CD4-positive, alpha-beta T cell (primary cell): ENCODE measurements at regions not wholly inside any gene's neighbourhood (a gene's known extent, or its start where the extent isn't known, plus 50 kb on each side); places are given as distances from the start of the nearest gene placed in this dataset.

Experiments used
- ATAC-seq: fragments of 200-7000 bp; cut with Tn5 transposase; one replicate; pipeline ENCODE4 v1.10.0; 2022; ENCODE audit warnings: mild to moderate bottlenecking; ENCODE audit not compliant: poor library complexity
- CTCF ChIA-PET: fragments of 350-600 bp; sonication (Branson Sonifier 250); formaldehyde crosslinking; loops from one replicate; lab custom pipeline; 2021; ENCODE audit warnings: antibody characterized with exemption, inconsistent platforms; lab: Charles Lee
- POLR2A ChIA-PET: fragments of 350-600 bp; sonication (Branson Sonifier 250); formaldehyde crosslinking; loops from one replicate; lab custom pipeline; 2021; ENCODE audit warnings: antibody characterized with exemption, inconsistent platforms; lab: Charles Lee
- DNase-seq, 14 experiments: peaks; one replicate each; pipeline ENCODE4 v3.0.0-alpha.2; 2013 to 2020; ENCODE audit warnings: mixed read lengths in 2 of 14
- H3K27ac ChIP-seq, 2 donors: one replicate each; pipeline versions ENCODE4 v1.5.1 to v1.7.0; 2013; ENCODE audit warnings: low read length in 2 of 2, low read depth in 1 of 2, mild to moderate bottlenecking in 1 of 2
- H3K27me3 ChIP-seq, 2 experiments: 1 replicate in 1 of 2; 2 replicates in 1 of 2; pipeline versions ENCODE4 v1.6.1 to v1.7.0; 2013; ENCODE audit warnings: low read length in 2 of 2, control low read depth in 1 of 2, mild to moderate bottlenecking in 1 of 2, moderate library complexity in 1 of 2; ENCODE audit not compliant: insufficient read depth in 2 of 2, control insufficient read depth in 1 of 2
- H3K36me3 ChIP-seq: one replicate; pipeline ENCODE4 v1.6.1; 2013; ENCODE audit warnings: low read length, control low read depth; ENCODE audit not compliant: insufficient read depth
- H3K4me1 ChIP-seq: one replicate; pipeline ENCODE4 v1.6.1; 2013; ENCODE audit warnings: low read length, control low read depth; ENCODE audit not compliant: insufficient read depth
- H3K4me3 ChIP-seq: one replicate; pipeline ENCODE4 v1.5.1; 2013; ENCODE audit warnings: mild to moderate bottlenecking, low read length, moderate library complexity
- H3K9me3 ChIP-seq, 2 experiments: 1 replicate in 1 of 2; 2 replicates in 1 of 2; pipeline versions ENCODE4 v1.6.1 to v1.7.0; 2013; ENCODE audit warnings: low read length in 2 of 2, mild to moderate bottlenecking in 2 of 2, control low read depth in 1 of 2, moderate library complexity in 1 of 2; ENCODE audit not compliant: control insufficient read depth in 1 of 2, insufficient read depth in 1 of 2
- H3K27ac Mint-ChIP-seq: one replicate; pipeline ENCODE4 v1.8.0; 2020; ENCODE audit warnings: mixed read lengths
- H3K27me3 Mint-ChIP-seq: one replicate; pipeline ENCODE4 v1.8.0; 2021; ENCODE audit warnings: mixed read lengths
- H3K36me3 Mint-ChIP-seq: one replicate; pipeline ENCODE4 v1.8.0; 2021; ENCODE audit warnings: low read depth, mixed read lengths
- H3K4me1 Mint-ChIP-seq: one replicate; pipeline ENCODE4 v1.8.0; 2021; ENCODE audit warnings: low read depth, mixed read lengths
- H3K4me3 Mint-ChIP-seq: one replicate; pipeline ENCODE4 v1.8.0; 2020; ENCODE audit warnings: mild to moderate bottlenecking, mixed read lengths
- H3K9me3 Mint-ChIP-seq: one replicate; pipeline ENCODE4 v1.8.0; 2020; ENCODE audit warnings: mixed read lengths
- CTCF ChIP-seq: fragments of 200-600 bp; IDR thresholded peaks from one replicate; pipeline ENCODE4 v1.8.0; 2022; ENCODE audit warnings: antibody characterized with exemption, mild to moderate bottlenecking
- intact Hi-C, 2 experiments: fragments of 100-400 bp; cut with DNase I in 1 of 2; cut with micrococcal nuclease in 1 of 2; formaldehyde crosslinking; loops; one replicate each; pipeline versions ENCODE4 v1.15.1 to v1.9.0; 2023 to 2025; cut with DNase I, micrococcal nuclease

GRCh38 chr10:107829161-107829560, 664.7 kb upstream of the SORCS1 start:
- Mint-ChIP-seq H3K27ac (no peak overlapping the region), H3K36me3 (no peaks in the 10 kb centered on the region), H3K4me3 (no peak overlapping the region), H3K27me3 (no peaks in the 10 kb centered on the region), H3K4me1 (no peaks in the 10 kb centered on the region), H3K9me3 (peaks cover 10% of the 10 kb centered on the region)
- H3K9me3 ChIP-seq = no peaks in the 10 kb centered on the region
- POLR2A ChIA-PET = no interaction called here
- no peaks in the 10 kb centered on the region for H3K36me3 ChIP-seq
- intact Hi-C loops = no loop called here
- H3K4me1 ChIP-seq = no peaks in the 10 kb centered on the region
- TF ChIP-seq CTCF = no peak
- CTCF ChIA-PET = no interaction called here
- H3K27me3 ChIP-seq = no peaks in the 10 kb centered on the region
- DNase-seq (no peak), ATAC-seq (no peak)
- no peak overlapping the region for H3K4me3 ChIP-seq
- H3K27ac ChIP-seq = no peak overlapping the region

- DNase-seq (no peak), ATAC-seq (no peak)
- intact Hi-C loops = no loop called here
- TF ChIP-seq CTCF = no peak
- Mint-ChIP-seq H3K9me3 (peaks cover 8% of the 10 kb centered on the region), H3K4me3 (no peak overlapping the region), H3K27ac (no peak overlapping the region), H3K27me3 (no peaks in the 10 kb centered on the region), H3K36me3 (no peaks in the 10 kb centered on the region), H3K4me1 (no peaks in the 10 kb centered on the region)
- Histone ChIP-seq H3K4me1 (no peaks in the 10 kb centered on the region), H3K27me3 (no peaks in the 10 kb centered on the region), H3K36me3 (no peaks in the 10 kb centered on the region), H3K4me3 (no peak overlapping the region), H3K9me3 (no peaks in the 10 kb centered on the region), H3K27ac (no peak overlapping the region)
- ChIA-PET POLR2A (no interaction called here), CTCF (no interaction called here)
Measured at GRCh38 chr10:107826171-107826570, 661.7 kb upstream of the SORCS1 start.

GRCh38 chr10:107814865-107815487, 650.5 kb upstream of the SORCS1 start:
- POLR2A ChIA-PET = no interaction called here
- H3K27me3 ChIP-seq = no peaks in the 10 kb centered on the region
- peak in 1 of 14 experiments; percentile 3 for DNase-seq
- H3K36me3 ChIP-seq = no peaks in the 10 kb centered on the region
- CTCF ChIA-PET = no interaction called here
- H3K9me3 ChIP-seq = peaks cover 0 to 5% of the 10 kb centered on the region in 2 experiments
- no peak overlapping the region for H3K27ac ChIP-seq
- ATAC-seq = no peak
- intact Hi-C loops = no loop called here
- Mint-ChIP-seq H3K36me3 (no peaks in the 10 kb centered on the region), H3K4me3 (no peak overlapping the region), H3K4me1 (no peaks in the 10 kb centered on the region), H3K9me3 (peaks cover 9% of the 10 kb centered on the region), H3K27me3 (no peaks in the 10 kb centered on the region), H3K27ac (no peak overlapping the region)
- no peak overlapping the region for H3K4me3 ChIP-seq
- TF ChIP-seq CTCF = no peak
- no peaks in the 10 kb centered on the region for H3K4me1 ChIP-seq
